ENCODE measurements at regions not wholly inside any gene's neighbourhood (a gene's known extent, or its start where the extent isn't known, plus 50 kb on each side); places are given as distances from the start of the nearest gene placed in this dataset.

GRCh38 chr9:129415942-129416651 is 204.8 kb downstream of the C9orf50 start:
- Histone ChIP-seq H3K27me3 (no peaks in the 10 kb centered on the region), H3K36me3 (no peaks in the 10 kb centered on the region), H3K4me1 (peaks cover 0 to 17% (median 9%) of the 10 kb centered on the region in 3 donors), H3K27ac (no peak overlapping the region), H3K4me3 (no peak overlapping the region), H3K9me3 (no peaks in the 10 kb centered on the region)
- TF ChIP-seq, protein P1, sequence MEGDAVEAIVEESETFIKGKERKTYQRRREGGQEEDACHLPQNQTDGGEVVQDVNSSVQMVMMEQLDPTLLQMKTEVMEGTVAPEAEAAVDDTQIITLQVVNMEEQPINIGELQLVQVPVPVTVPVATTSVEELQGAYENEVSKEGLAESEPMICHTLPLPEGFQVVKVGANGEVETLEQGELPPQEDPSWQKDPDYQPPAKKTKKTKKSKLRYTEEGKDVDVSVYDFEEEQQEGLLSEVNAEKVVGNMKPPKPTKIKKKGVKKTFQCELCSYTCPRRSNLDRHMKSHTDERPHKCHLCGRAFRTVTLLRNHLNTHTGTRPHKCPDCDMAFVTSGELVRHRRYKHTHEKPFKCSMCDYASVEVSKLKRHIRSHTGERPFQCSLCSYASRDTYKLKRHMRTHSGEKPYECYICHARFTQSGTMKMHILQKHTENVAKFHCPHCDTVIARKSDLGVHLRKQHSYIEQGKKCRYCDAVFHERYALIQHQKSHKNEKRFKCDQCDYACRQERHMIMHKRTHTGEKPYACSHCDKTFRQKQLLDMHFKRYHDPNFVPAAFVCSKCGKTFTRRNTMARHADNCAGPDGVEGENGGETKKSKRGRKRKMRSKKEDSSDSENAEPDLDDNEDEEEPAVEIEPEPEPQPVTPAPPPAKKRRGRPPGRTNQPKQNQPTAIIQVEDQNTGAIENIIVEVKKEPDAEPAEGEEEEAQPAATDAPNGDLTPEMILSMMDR (IDR thresholded peaks at IDR 0.05) = no peak
- 84 to 88% methylated on average over 26 of the region's 26 CpGs for WGBS, 2 donors
- DNase-seq = peak in 1 of 6 donors; percentile 42
- intact Hi-C loops (cut with DNase I) = no loop called here
- no peak for ATAC-seq
- FAIRE-seq = no peak

- DNase-seq (peak in 2 of 6 donors; percentile 28 to 56), ATAC-seq (no peak), FAIRE-seq (no peak)
- peaks cover 0 to 17% (median 9%) of the 10 kb centered on the region in 3 donors for H3K4me1 ChIP-seq
- 89 to 93% methylated on average over 21 of the region's 21 CpGs for WGBS, 2 donors
- no peaks in the 10 kb centered on the region for H3K36me3 ChIP-seq
- H3K4me3 ChIP-seq = no peak overlapping the region
- H3K27me3 ChIP-seq = no peaks in the 10 kb centered on the region
- TF ChIP-seq, protein P1 (IDR thresholded peaks at IDR 0.05) = no peak
- H3K9me3 ChIP-seq = no peaks in the 10 kb centered on the region
- peak overlapping the region in 2 of 4 donors; percentile 99 for H3K27ac ChIP-seq
- intact Hi-C loops (cut with DNase I) = no loop called here
Observed at GRCh38 chr9:129414993-129415941, 205.6 kb downstream of the C9orf50 start.

DNA sequence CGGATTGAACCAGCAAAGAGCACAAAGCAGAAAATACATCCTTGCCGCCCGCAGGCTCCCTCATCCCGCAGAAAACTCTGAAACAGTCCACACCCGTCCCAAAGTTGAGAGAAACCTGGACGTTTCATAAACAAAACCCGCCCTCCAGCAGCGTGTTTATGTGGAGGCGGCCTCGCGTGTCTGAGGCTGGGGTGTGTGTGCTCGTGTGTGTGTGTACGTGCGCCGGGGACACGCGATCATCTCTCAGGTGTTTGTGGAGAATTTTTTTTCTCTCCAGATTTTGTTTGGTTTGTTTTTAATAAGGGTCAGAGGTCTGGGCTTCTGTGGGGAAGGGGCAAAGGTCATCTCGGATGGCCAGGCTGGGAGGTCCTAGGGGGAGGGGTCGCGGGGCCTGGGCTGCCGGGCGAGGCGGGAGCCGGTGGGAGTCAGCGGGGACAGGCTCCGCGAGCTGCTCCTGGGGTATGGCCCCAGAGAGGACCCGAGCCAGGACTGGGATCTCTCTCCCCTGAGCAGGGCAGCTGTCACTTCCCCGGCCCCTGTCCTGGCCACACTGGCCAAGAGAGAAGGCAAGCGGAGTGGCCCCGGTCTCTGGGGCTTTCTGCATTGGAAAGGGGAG is 206.4 kb downstream of the C9orf50 start:
- H3K9me3 ChIP-seq = no peaks in the 10 kb centered on the region
- H3K4me3 ChIP-seq = peak overlapping the region in 2 of 4 donors; percentile 44 to 59
- no peaks in the 10 kb centered on the region for H3K36me3 ChIP-seq
- no peaks in the 10 kb centered on the region for H3K27me3 ChIP-seq
- peaks cover 0 to 17% (median 9%) of the 10 kb centered on the region in 3 donors for H3K4me1 ChIP-seq
- peak in 3 of 4 donors; percentile 1 to 7 (median 4) for ATAC-seq
- 58 to 60% methylated on average over 31 of the region's 31 CpGs for WGBS, 2 donors
- DNase-seq = peak in 4 of 6 donors; percentile 30 to 77 (median 50)
- TF ChIP-seq, protein P1 (IDR thresholded peaks at IDR 0.05) = no peak
- no peak for FAIRE-seq
- intact Hi-C loops (cut with DNase I) = no loop called here
- H3K27ac ChIP-seq = peak overlapping the region; percentile 96 to 99 (median 98)

DNA sequence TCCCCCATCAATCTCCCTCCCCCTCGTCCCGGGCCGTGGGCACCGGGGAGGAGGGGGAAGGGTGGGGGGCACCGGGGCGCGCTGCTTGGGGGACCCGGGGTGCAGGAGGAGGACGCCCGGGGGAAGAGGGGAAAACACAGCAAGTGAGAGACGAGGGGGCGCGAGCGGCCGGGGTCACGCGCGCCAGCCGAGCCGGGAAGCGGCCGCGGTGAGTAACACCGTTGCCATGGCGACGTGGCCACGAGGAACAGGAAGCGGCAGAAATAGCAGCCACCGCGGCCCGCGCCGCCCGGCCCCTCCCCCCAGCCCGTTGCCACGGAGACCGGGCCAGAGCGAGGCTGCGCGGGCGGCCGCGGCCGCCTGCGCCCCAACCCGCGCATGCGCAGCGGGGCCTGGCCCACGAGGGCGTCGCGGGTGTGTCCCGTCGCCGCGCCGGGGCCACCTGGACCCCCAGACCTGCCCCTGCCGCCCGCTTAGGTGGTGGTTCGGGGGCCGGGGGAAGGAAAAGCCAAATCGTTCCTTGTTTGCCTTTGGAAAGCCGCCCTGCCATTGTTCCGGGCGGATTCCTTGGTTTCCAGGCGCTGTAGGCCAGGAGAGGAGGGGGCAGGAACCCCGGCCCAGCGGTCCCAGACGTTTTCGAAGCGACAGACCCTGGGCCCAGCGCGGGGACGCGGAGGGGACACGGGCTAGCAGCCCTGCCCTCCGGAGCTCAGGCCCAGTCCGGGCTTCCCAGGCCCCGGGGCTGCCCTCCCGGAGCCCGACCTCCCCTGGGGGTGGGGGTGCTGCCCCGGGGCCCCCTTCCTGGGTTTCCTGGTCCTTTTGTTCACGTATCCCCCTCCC is 207.1 kb downstream of the C9orf50 start:
- Histone ChIP-seq H3K36me3 (no peaks in the 10 kb centered on the region), H3K9me3 (no peaks in the 10 kb centered on the region), H3K27ac (peak overlapping the region; percentile 96 to 99 (median 98)), H3K4me3 (peak overlapping the region; percentile 20 to 59 (median 42)), H3K4me1 (peaks cover 0 to 17% (median 10%) of the 10 kb centered on the region in 3 donors), H3K27me3 (no peaks in the 10 kb centered on the region)
- WGBS, 2 donors = 1 to 2% methylated on average over 51 to 84 of the region's 84 CpGs
- FAIRE-seq (no peak), ATAC-seq (peak; percentile 89 to 96 (median 93)), DNase-seq (peak; percentile 98 to 100 (median 100))
- intact Hi-C loops (cut with DNase I) = no loop called here
- TF ChIP-seq, protein P1 (IDR thresholded peaks at IDR 0.05) = no peak
